Ovary (tissue), 3 donors: ENCODE measurements at regions not wholly inside any gene's neighbourhood (a gene's known extent, or its start where the extent isn't known, plus 50 kb on each side); places are given as distances from the start of the nearest gene placed in this dataset.

Experiments used
- EP300 ChIP-seq: sonication (generic); formaldehyde crosslinking; IDR thresholded peaks from one replicate; pipeline ENCODE4 v1.6.1; 2017; ENCODE audit warnings: antibody characterized with exemption
- POLR2A ChIP-seq: fragments of 450-650 bp; IDR thresholded peaks from one replicate; pipeline ENCODE4 v1.6.1; 2017; ENCODE audit warnings: antibody characterized with exemption, mild to moderate bottlenecking, moderate library complexity
- TF ChIP-seq, protein P1 (sequence below), 3 donors: fragments of 450-650 bp in 2 of 3; fragments of 200-600 bp in 1 of 3; IDR thresholded peaks; one replicate each; pipeline versions ENCODE4 v1.5.1 to v1.8.0; 2016 to 2022; ENCODE audit warnings: antibody characterized with exemption in 3 of 3, mild to moderate bottlenecking in 1 of 3
- donor health status: DM: no; HTN: no; CAD: no.

DNA sequence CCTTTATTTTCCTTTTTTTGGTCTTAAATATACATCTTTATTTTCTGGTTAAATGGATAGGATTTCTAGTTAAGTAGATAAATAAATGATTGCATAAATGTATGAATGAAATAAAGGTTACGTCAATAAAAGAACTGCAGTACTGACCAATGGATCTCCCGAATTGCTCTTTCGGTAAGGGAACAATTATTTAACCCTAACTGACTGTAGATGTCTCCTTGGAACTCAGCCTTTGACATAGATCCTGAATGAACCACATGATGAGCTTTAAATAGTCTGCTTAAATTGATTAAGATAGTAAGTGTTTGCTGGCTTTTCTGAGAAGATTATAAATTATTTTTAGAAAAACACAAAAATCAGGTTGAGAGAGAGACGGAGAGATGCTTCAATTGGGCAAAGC lies 391.0 kb upstream of the SYT1 start:
- TF ChIP-seq, protein P1, sequence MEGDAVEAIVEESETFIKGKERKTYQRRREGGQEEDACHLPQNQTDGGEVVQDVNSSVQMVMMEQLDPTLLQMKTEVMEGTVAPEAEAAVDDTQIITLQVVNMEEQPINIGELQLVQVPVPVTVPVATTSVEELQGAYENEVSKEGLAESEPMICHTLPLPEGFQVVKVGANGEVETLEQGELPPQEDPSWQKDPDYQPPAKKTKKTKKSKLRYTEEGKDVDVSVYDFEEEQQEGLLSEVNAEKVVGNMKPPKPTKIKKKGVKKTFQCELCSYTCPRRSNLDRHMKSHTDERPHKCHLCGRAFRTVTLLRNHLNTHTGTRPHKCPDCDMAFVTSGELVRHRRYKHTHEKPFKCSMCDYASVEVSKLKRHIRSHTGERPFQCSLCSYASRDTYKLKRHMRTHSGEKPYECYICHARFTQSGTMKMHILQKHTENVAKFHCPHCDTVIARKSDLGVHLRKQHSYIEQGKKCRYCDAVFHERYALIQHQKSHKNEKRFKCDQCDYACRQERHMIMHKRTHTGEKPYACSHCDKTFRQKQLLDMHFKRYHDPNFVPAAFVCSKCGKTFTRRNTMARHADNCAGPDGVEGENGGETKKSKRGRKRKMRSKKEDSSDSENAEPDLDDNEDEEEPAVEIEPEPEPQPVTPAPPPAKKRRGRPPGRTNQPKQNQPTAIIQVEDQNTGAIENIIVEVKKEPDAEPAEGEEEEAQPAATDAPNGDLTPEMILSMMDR (IDR thresholded peaks at IDR 0.05), result no peak
- TF ChIP-seq EP300 (no peak), POLR2A (no peak)
